SKM-1 (cell line): ENCODE measurements at regions not wholly inside any gene's neighbourhood (a gene's known extent, or its start where the extent isn't known, plus 50 kb on each side); places are given as distances from the start of the nearest gene placed in this dataset.

Experiments
- DNase-seq: peaks from one replicate; lab custom pipeline; 2025; ENCODE audit not compliant: unreplicated experiment; lab: John Stamatoyannopoulos, UW

DNA sequence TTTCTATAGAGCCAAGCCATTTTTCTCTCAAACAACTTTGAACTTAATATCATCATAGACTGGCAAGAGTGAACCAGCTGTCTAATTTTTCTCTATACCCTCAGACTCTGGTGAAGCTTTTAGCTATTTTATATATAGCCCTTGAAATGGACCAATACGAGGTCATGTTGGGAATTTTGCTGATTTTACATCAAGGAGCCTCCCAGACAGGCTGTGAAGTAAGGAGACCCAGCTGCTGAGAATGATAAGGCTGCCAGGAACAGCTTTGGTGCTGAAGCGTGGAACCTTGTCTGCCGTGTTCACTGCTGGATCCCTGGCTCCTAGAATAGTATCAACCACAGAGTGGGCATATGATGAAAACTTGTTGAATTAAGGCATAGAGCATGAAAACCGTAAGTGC is 326.2 kb upstream of the NAV3 start:
- DNase-seq = no peak

DNA sequence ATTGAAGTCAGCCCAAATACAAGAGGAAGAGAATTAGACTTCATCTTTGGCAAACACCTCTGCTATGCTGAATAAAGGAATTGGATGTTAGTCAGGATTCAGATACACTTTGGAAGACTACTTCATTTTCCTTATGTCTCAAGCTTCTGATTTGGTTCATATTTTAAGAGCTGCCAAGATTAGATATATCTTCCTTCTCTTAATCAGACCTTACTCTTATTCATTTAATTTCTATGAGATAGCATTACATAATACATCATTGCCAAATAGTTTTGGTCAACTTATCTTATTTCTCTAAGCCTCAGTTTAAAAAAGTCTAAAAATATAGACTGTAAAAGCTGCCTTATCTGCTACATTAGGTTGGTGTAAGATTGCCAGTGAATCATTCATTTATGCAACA is 330.6 kb upstream of the NAV3 start:
- DNase-seq = no peak

DNA sequence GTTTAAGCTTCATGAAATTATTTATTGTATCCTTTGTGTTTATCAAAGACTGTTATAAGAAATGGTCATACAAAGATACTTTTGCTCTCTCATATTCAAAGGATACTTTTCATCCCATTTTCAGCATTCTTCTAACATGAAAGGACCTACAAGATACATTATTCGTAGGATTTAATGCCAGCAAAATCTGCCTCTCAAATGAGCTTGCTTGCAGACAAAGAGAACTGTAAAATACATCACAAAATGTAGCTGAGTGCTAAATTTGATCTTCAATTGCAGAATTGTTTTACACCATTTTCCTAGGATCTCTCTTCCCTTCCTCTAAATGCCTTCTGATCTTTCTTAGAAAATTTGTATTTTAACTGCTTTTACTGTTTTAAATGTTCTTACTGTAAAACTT is 333.0 kb upstream of the NAV3 start:
- DNase-seq = no peak

DNA sequence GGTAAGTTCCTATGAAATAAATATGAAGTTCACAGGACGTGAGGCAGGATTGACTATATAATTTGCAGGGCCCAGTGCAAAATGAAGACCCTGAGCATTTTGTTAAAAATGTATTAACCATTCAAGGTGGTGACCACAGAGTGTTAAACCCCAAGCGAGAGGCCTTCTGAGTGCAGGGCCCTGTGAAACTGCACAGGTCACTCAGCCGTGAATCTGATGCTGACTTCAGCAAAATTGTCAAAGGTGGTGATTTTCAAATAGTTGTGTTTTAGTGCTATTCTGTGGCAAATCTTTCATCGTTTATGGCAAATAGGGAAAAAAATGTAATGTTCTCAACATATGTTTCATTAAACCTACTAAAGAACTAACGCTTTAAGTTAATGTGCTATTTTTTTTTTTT is 334.0 kb upstream of the NAV3 start:
- no peak for DNase-seq

DNA sequence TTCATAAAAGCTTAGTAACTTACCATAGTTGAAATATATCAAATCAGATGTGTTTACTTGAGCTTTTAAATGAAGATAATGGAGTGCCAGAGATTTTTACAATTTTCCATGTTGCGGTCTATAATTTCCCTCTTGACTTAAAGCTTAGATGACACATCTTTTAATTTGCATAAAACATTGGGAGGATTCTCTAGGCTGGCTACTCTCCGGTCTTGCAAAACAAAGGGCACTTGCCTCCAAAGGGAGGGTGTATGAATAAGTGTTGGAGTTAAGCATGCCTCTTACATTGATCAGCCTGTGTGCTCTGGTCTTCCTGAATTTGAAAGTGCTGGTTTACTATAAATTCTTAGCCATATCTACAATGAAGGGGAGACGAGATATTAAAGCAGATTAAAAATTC is 336.4 kb upstream of the NAV3 start:
- no peak for DNase-seq

DNA sequence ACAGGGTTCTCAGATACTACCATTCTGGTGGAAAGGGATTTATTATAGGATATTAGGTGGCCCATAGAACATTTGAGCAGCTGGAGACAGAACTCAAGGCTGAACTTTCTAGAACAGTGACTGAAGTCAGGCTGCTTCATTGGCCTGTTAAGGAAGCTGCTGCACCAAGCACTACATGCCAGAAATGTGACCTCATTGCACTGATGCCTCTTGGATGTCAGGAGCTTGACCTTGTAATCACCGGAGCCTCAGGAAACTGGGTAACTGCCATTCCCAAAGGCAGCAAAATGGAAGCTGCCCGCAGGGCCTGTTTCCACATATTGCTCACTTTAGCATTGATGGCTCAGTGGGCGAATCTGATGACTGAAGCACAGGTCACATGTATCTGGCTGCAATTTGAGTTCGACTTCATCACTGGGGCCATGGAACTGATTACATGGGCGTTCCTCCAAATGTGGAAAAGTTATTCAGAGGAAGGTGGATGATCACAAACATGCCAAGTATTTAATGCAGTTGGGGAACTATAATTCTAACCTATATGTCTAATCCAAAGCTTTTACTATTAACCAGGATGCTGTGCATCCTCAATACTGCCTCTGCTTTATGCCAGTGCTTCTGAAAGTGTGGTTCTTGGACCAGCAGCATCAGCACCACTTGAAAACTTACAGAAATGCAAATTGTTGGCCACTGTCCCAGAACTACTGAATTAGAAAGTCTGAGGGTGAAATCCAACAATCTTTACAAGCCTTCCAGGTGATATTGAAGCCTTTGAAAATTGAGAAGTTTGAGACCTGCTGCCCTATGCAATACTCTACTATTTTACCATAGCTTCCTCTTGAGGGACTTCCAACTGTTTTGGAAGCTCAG is 337.2 kb upstream of the NAV3 start:
- DNase-seq = no peak

DNA sequence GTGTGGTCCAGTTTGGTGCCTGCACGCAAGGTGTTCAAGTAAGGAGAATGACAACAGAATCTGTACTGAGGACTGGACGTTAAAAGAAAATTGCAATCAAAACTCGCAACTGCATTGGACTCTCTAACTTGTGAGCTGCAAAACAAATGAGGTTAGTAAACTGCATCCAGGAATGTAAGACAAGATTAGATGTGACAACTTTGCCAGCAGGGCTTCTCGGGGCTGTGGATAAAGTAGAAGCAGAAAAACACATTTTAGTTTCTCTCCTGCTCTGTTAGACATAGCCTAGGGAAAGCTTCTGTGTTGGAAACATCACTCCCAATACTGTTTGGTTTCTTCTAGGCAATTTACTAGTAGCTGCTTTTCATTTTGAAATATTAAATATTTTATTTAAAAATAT is 338.2 kb upstream of the NAV3 start:
- no peak for DNase-seq

DNA sequence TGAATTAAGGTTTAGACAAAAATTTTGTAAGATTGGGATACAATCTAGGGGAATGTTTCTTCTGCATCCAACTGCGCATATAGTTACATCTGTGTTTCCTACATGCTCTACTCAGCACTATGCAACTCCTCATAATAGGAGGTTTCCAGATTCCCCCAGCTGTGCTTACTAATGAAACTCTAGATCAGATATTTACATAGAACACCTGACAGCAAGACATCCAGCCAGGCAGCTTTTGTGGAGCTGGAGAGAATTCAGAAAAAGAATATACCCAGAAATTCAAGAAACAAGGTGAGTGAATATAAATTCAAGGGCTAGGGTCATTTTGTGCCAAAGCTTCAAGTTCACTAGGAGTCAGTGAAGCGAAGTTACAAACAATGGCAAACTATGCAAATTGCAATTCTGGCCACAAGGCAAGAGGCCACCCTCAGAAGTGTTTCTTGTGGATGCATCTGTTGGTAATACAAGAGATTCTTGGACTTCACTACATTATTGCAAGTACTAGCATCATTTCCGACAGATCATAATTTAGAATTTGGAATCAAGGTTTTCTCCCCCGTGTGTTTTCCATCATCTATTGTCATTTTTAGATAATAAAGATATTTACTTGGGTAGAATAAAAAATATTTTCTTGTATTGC is 341.2 kb upstream of the NAV3 start:
- DNase-seq = no peak

DNA sequence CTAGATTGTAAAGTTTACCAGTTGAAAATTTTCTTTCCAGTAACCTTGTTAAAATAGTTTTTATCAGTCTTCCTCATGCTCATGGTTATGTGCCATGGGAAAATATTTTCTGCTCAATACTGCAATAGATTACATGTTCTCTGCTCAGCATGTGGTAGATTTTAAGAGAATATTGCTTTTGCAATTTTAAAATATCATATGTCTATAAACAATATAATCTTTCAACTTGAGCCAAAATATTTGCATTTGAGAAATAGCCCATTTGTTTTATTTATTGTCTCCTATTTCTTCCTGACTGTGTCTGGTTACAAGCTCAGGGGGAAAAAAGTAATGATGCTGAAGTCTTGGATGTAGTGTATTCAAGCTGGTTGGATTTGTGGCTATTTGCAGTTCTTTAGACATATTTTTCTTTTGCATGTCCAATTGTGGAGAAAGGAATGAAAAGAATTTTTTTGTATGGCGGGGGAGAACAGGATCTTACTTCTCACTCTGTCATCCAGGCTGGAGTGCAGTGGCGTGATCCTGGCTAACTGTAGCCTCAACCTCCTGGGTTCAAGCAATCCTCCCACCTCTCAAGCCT is 342.6 kb upstream of the NAV3 start:
- no peak for DNase-seq

DNA sequence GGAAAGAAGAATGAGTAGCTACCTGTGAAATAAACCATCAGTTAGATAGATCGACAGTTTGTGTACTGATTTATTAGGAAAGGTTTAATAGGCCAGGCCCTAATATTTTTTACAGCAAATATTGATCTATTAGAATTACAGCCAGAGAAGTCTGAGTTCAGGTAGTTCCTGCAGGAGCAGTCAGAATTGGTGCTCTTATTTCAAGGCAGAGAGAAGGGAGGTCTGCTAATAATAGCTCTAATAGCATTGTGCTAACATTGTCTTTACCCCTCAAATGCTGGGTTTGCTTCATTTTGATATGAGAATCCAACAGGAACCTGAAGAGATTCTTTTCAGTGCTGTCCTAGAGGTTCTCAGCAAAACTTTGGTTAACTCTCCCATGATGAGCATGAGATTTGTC is 343.8 kb upstream of the NAV3 start:
- no peak for DNase-seq

DNA sequence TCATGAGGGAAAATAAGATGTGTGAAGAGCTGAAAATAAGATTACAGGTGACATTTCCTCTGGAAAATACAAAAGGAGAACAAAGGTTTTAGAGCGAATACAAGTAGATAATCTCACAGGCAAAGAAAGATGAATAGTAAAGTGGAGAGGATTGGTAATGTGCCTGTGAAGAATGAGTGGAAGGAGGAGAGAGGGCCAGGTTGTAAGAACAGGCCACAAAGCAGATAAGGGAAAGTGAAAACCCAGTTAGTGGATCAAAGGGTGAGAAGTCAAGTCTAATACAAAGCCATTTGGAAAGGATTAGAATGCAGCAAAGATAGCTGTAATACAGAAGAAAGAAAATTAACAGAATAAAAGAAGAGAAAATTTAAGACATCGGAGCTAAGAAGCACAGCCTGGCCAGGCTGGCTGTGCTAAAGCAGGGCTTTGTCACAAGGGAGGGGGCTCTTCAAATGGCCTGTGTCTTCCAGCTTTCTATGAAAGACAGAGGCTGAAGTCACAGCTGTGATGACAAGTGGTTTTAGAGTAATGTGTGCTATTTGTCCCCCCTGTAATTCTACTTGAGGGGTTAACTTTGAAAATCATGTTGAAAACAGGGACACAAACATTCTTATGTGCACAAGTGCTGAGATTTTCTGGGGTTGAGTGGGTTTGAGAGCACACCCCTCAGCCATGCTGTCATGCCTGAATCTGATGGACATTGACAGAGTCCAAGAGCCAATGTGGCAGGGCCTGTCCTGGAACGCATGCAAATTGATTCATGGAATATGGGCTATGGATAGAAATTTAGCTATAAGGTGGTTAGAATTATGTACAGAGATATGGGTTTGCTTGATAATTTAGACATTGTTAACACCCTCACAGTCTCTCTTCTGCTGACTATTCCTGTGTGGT is 344.5 kb upstream of the NAV3 start:
- DNase-seq = no peak

DNA sequence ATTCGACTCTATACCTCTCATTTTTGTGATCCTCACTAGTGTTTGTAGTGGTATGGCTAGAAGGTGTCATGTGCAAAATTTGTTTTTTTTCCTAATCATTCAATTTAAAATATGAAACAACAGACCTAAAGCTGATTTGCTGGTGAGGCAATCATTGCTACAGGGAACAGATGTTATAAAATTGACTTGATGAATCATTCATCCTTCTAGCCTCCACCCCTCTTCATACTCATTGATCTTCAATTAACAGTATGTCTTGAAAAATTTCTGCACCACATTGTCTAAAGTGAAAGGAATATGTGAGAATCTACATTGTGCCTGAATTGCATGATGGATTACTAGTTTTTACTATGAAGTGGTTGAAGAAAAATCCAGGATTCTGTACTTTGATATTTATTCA is 349.0 kb upstream of the NAV3 start:
- DNase-seq = no peak

DNA sequence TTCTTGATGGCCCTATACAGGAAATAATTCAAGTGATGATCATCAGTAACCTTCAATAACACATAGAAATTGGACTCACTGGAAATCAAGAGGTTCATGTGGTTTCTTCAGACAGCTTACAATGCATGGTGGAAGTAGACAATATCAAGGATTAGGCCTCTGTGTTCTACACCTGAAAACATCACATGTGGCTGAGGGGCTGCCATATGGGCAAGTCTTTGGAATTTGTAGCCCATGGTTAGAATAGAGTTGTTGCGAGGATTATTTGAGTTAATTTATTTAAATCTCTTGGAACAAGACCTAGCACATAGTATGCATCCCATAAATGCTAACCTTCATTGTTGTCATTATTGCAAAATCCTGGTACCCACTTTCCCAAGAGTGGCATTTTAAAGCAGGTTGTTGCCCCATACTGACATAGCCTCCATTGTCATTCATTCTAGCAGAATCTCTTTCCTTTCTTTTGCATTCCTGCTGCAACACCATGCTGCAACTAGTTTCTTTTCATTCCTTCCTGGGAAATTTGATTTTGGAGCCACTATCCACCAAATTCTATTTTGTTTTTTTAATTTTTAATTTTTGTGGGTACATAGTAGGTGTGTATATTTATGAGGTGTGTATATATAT is 352.7 kb upstream of the NAV3 start:
- DNase-seq = no peak

DNA sequence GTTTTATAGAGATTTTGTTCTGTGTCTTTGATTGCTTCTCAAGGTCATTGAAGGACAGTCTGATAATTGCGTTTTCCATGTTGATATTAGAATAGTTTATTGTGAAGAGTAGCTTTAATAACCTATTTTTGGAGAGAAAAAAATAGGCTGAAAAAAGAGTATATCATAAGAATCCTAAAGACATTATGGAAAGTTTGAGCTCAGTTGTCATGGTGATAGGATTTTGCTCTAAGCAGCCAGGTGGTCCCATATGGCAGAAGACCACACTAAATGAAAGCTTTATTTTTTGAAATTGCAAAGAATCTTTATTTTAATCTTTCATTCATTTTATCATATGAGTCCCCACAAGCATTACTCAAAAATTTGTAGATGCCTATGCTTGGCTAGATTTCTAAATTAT is 358.9 kb upstream of the NAV3 start:
- DNase-seq = no peak

DNA sequence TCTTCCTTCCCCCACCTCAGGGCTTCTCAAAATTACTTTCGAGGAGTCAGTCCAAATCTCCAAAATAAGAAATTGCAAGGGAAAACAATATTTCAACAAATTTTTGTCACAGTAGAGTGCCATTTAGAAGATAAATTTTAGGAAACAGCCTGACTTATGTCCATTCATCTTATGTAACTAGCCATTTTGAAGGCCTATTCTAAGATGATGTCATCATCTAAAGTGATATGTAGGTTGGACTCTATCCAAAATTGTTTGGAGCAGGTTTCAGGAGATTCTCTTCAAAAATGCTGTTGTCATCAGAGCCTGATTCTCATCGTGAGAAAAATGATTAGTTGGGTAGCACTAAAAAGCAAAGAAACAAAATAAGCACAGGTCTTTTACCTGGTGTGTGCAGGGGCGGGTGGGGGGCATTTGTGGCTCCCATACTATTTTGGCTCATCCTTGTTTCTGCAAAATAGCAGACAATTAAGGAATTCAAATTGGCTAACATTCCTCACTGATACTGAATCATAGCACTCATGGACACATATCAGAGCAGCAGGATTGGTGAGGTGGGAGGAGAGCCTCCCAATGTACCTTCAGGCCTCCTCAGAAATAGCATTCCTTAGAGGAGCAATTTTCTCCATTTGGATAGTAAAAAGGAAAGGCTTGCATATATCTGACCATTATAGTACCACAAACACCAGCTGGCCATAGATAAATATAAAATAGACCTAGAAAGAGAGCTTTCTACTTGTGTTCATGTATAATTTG is 360.9 kb upstream of the NAV3 start:
- DNase-seq = no peak

DNA sequence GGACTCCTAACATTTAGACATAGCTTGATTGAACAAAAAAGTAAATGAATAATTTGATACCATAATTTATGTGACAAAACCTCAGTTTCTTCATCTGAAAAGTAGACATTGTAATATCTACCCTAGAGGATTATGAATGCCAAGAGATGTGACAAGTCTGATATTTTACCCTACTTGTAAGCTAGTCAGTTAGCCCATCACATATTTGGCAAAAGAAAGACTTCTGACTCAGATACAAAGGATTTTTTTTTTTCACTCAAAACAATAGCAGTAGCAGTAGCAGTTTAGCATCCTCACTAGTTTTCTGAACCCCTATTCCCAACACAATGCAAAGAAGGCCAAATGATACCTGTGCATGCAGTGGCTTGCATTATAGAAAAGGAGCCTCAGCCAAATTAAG is 377.3 kb upstream of the E2F7 start:
- no peak for DNase-seq

DNA sequence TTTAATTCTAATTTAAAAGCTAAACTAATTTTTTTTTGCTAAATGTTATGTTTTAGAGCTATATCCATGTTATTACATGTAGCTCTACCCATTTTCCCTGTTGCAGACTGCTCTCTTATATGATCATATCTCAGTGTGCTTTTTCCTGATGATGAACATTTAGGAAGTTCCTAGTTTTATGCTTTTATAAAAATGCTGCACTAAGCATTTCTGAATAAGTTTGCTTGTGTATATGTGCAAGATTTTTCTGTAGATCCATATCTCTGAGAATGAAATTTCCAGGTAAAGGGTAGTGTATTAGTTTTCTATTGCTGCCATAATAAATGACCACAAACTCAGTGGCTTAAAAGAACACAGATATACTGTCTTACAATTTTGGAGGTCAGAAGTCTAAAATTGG is 374.4 kb upstream of the E2F7 start:
- DNase-seq = no peak

DNA sequence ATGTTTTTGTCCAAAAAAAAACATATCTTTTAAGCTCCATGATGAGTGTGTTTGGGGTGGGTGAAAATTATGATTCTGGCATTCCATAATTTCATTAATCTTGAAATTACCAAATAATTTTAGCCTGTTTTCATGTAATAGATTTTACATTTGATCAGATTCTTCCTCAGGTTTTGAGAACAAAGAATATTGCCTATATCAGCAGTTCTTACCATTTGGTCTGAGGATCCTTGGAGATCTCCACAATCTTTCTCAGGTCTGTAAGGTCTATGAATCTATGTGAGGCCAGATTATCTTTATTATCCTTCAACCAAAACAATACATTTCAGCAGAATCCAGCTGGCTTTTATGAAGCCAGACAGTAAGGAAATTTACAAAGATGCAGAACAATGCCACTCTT is 373.3 kb upstream of the E2F7 start:
- no peak for DNase-seq

DNA sequence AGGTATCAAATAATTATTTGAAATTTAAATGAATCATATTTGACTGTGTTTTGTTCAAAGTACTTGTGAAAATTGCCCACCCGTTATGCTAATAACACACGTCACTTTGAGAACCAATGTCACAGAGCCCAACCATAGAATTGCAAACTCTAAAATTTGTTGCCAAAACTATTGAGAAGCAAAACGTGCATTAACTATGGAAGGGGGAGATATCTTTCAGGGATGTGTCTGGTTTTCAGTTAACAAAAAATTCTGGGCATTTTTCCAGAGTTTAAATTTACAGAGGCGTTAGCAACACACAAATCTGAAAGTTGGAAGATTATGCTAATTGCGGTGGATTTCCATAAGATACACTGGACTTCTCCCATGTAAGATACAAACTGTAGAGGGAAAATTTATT is 371.8 kb upstream of the E2F7 start:
- DNase-seq = no peak

DNA sequence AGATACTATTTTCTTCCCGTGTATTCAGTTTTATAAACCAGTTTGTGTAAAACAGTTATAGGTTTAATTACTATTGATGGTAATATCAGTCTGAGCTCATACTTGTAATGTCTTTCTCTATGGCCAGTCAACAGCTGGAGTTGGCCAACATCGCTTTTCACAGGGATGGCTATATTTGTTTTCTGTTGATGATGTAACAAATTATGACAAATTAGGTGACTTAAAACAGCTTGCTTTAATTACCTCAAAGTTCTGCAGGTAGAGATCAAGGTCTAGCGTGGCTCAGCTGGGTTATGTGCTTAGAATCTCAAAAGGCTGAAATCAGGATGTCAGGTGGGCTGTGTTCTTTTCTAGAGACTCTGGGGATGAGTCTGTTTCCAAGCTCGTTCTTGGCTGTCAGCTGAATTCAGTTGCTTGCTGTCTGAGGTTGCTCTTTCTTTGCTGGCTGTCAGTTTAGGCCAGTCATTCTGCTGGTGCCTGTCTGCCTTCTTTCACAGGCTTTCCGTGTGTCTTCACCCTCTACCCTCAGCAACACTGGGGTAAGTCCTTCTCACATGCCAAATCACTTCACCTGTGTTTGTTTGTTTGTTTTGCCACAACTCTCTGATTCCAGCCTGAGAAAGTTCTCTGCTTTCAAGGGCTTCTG is 370.2 kb upstream of the E2F7 start:
- no peak for DNase-seq
